Peyer's patch (tissue), 4 donors: ENCODE measurements at regions not wholly inside any gene's neighbourhood (a gene's known extent, or its start where the extent isn't known, plus 50 kb on each side); places are given as distances from the start of the nearest gene placed in this dataset.

Experiments used
- DNase-seq, 3 donors: peaks; one replicate each; pipeline ENCODE4 v3.0.0-alpha.2; 2017 to 2019
- H3K27ac ChIP-seq, 4 donors: fragments of 200-600 bp; sonication (generic); one replicate each; pipeline ENCODE4 v1.5.1; 2016 to 2019
- H3K27me3 ChIP-seq, 2 donors: fragments of 200-600 bp; sonication (generic); one replicate each; pipeline ENCODE4 v1.5.1; 2019
- H3K36me3 ChIP-seq, 3 donors: fragments of 200-600 bp; sonication (generic); one replicate each; pipeline ENCODE4 v1.5.1; 2016 to 2019
- H3K4me1 ChIP-seq, 4 donors: fragments of 200-600 bp; sonication (generic); one replicate each; pipeline ENCODE4 v1.5.1; 2016 to 2019
- H3K4me3 ChIP-seq, 4 donors: fragments of 200-600 bp; sonication (generic); 1 replicate in 3 of 4; 2 replicates in 1 of 4; pipeline ENCODE4 v1.5.1; 2016 to 2019; ENCODE audit warnings: mild to moderate bottlenecking in 1 of 4
- H3K9me3 ChIP-seq, 4 donors: fragments of 200-600 bp; sonication (generic); one replicate each; pipeline ENCODE4 v1.5.1; 2016 to 2019; ENCODE audit warnings: mild to moderate bottlenecking in 1 of 4
- CTCF ChIP-seq, 6 experiments: fragments of 450-650 bp in 4 of 6; fragments of 200-600 bp in 2 of 6; sonication (generic) in 1 of 6; IDR thresholded peaks; one replicate each; pipeline ENCODE4 v1.5.1; 2017 to 2019; ENCODE audit warnings: antibody characterized with exemption in 6 of 6, mild to moderate bottlenecking in 3 of 6, moderate library complexity in 1 of 6
- POLR2A ChIP-seq, 2 donors: fragments of 450-650 bp; IDR thresholded peaks; one replicate each; pipeline ENCODE4 v1.5.1; 2017; ENCODE audit warnings: antibody characterized with exemption in 2 of 2, mild to moderate bottlenecking in 2 of 2, moderate library complexity in 2 of 2

- Histone ChIP-seq H3K4me1 (no peaks in the 10 kb centered on the region), H3K4me3 (no peak overlapping the region), H3K27me3 (no peaks in the 10 kb centered on the region), H3K36me3 (no peaks in the 10 kb centered on the region), H3K27ac (no peak overlapping the region), H3K9me3 (no peaks in the 10 kb centered on the region)
- no peak for DNase-seq
- TF ChIP-seq CTCF (IDR thresholded peaks at IDR 0.05) (no peak), POLR2A (IDR thresholded peaks at IDR 0.05) (no peak)
Measured at GRCh38 chr3:167113035-167113830, 266.9 kb downstream of the ZBBX start.

GRCh38 chr3:167110901-167111300, 269.2 kb downstream of the ZBBX start:
- no peak for DNase-seq
- Histone ChIP-seq H3K9me3 (no peaks in the 10 kb centered on the region), H3K27ac (no peak overlapping the region), H3K36me3 (no peaks in the 10 kb centered on the region), H3K27me3 (no peaks in the 10 kb centered on the region), H3K4me3 (no peak overlapping the region), H3K4me1 (no peaks in the 10 kb centered on the region)
- TF ChIP-seq CTCF (IDR thresholded peaks at IDR 0.05): no peak

GRCh38 chr3:167109746-167110145, 270.4 kb downstream of the ZBBX start:
- Histone ChIP-seq H3K27ac (no peak overlapping the region), H3K4me1 (no peaks in the 10 kb centered on the region), H3K36me3 (no peaks in the 10 kb centered on the region), H3K27me3 (no peaks in the 10 kb centered on the region), H3K4me3 (no peak overlapping the region), H3K9me3 (no peaks in the 10 kb centered on the region)
- TF ChIP-seq POLR2A (IDR thresholded peaks at IDR 0.05): no peak
- TF ChIP-seq CTCF (IDR thresholded peaks at IDR 0.05): no peak
- DNase-seq: no peak

GRCh38 chr3:167106456-167106855, 273.6 kb downstream of the ZBBX start:
- Histone ChIP-seq H3K4me1 (no peaks in the 10 kb centered on the region), H3K4me3 (no peak overlapping the region), H3K27me3 (no peaks in the 10 kb centered on the region), H3K9me3 (no peaks in the 10 kb centered on the region), H3K36me3 (no peaks in the 10 kb centered on the region), H3K27ac (no peak overlapping the region)
- no peak for DNase-seq
- TF ChIP-seq POLR2A (IDR thresholded peaks at IDR 0.05): no peak
- TF ChIP-seq CTCF (IDR thresholded peaks at IDR 0.05): no peak

- no peak overlapping the region for H3K4me3 ChIP-seq
- H3K27ac ChIP-seq: no peak overlapping the region
- no peak for DNase-seq
- no peaks in the 10 kb centered on the region for H3K36me3 ChIP-seq
- TF ChIP-seq CTCF (IDR thresholded peaks at IDR 0.05) (peak in 1 of 6 experiments; percentile 10), POLR2A (IDR thresholded peaks at IDR 0.05) (no peak)
- H3K27me3 ChIP-seq: no peaks in the 10 kb centered on the region
- no peaks in the 10 kb centered on the region for H3K4me1 ChIP-seq
- no peaks in the 10 kb centered on the region for H3K9me3 ChIP-seq
Measured at GRCh38 chr3:167102071-167102470, 278.0 kb downstream of the ZBBX start.
